ENCODE measurements at regions not wholly inside any gene's neighbourhood (a gene's known extent, or its start where the extent isn't known, plus 50 kb on each side); places are given as distances from the start of the nearest gene placed in this dataset.

DNA sequence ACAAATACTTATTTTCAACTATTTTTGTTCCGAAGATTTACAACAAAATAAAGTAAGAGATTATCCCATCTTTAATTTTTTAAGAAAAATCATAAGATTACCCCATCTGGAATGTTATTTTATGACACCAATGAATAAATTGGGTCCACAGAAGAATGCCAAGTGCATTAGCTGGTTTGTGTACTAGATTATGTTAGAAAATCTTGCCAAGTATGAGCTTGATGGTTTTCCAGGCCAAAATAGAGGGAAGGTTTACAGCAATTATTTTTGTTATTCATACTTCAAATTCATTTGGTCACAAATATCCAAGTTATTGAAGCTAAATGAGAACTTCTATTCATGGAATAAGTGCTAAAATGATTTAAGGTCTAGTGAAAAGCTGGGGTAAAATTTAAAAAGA, 109.4 kb upstream of the DMRTA1 start:
- Mint-ChIP-seq H3K27me3 (ENCODE audit: low read depth) (no peaks in the 10 kb centered on the region), H3K36me3 (ENCODE audit: low read depth) (no peaks in the 10 kb centered on the region)
- no peak for TF ChIP-seq CTCF (conservative IDR thresholded peaks at IDR 0.05)

DNA sequence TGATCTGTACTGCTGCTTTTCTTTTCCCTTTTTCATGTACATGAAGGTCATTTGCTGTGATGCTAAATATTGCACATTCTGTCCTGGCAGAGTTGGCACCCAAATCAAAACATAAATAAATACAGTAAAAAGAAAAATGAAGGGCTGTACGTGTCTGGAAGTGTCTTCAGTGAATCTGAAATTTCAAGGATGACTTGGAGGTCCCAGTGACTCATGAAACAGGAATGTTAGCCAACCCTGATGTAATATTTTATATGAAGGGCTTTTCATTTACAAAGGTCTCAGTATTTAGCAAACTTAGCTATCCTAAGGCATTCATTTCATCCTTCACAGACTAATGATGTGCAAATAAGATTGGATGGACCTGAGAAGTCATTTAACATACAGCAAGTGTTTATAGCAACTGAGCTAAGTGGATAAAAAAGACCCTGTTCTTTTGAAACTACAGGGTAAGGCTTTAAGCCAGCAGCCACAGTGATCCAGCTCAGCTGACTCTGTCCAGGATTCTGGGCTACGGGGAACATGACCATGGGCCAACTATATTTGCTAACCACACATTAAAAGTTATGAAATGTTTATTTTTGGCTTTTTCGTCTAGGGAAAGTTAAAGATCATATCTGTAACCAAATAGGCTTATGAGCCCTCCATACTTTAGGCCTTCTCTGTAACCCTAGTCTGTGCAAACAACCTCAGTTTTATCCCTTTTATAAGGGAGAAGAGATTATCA, 104.0 kb upstream of the DMRTA1 start:
- Mint-ChIP-seq H3K9me3 (no peaks in the 10 kb centered on the region), H3K36me3 (ENCODE audit: low read depth) (no peaks in the 10 kb centered on the region), H3K27ac (ENCODE audit: unreplicated experiment) (no peak overlapping the region), H3K4me1 (no peaks in the 10 kb centered on the region), H3K27me3 (ENCODE audit: low read depth) (no peaks in the 10 kb centered on the region), H3K4me3 (no peak overlapping the region)
- TF ChIP-seq CTCF (conservative IDR thresholded peaks at IDR 0.05): no peak
- no peak for DNase-seq (ENCODE audit: low read depth, low spot score)

More for the DNA sequence above, 109.4 kb upstream of the DMRTA1 start:
- Mint-ChIP-seq H3K9me3 (no peaks in the 10 kb centered on the region), H3K4me3 (no peak overlapping the region), H3K4me1 (no peaks in the 10 kb centered on the region), H3K27ac (ENCODE audit: unreplicated experiment) (no peak overlapping the region)
- DNase-seq (ENCODE audit: low read depth, low spot score): no peak

- H3K9me3 Mint-ChIP-seq: no peaks in the 10 kb centered on the region
- no peak for TF ChIP-seq CTCF (conservative IDR thresholded peaks at IDR 0.05)
- H3K27ac Mint-ChIP-seq (ENCODE audit: unreplicated experiment): no peak overlapping the region
- no peaks in the 10 kb centered on the region for H3K4me1 Mint-ChIP-seq
- no peak for DNase-seq (ENCODE audit: low read depth, low spot score)
- no peaks in the 10 kb centered on the region for H3K36me3 Mint-ChIP-seq (ENCODE audit: low read depth)
- H3K27me3 Mint-ChIP-seq (ENCODE audit: low read depth): peaks cover 4% of the 10 kb centered on the region
- H3K4me3 Mint-ChIP-seq: no peak overlapping the region
Measured at GRCh38 chr9:22343218-22343611, 103.4 kb upstream of the DMRTA1 start.

- no peak for DNase-seq (ENCODE audit: low read depth, low spot score)
- Mint-ChIP-seq H3K9me3 (peaks cover 12% of the 10 kb centered on the region), H3K4me1 (peaks cover 23% of the 10 kb centered on the region), H3K4me3 (no peak overlapping the region), H3K27ac (ENCODE audit: unreplicated experiment) (no peak overlapping the region), H3K36me3 (ENCODE audit: low read depth) (peaks cover 6% of the 10 kb centered on the region), H3K27me3 (ENCODE audit: low read depth) (peaks cover 12% of the 10 kb centered on the region)
- TF ChIP-seq CTCF (conservative IDR thresholded peaks at IDR 0.05): no peak
Measured at GRCh38 chr9:22354699-22355384, 91.8 kb upstream of the DMRTA1 start.

GRCh38 chr9:22356985-22357384, 89.6 kb upstream of the DMRTA1 start:
- Mint-ChIP-seq H3K4me1 (peaks cover 23% of the 10 kb centered on the region), H3K36me3 (ENCODE audit: low read depth) (peaks cover 6% of the 10 kb centered on the region), H3K9me3 (peaks cover 12% of the 10 kb centered on the region), H3K27me3 (ENCODE audit: low read depth) (peaks cover 12% of the 10 kb centered on the region), H3K4me3 (no peak overlapping the region), H3K27ac (ENCODE audit: unreplicated experiment) (no peak overlapping the region)
- DNase-seq (ENCODE audit: low read depth, low spot score): no peak
- TF ChIP-seq CTCF (conservative IDR thresholded peaks at IDR 0.05): no peak

Data from neural crest cell (in vitro differentiated cells).